Activated T-cell treated with anti-CD3 and anti-CD28 coated beads, Interleukin-2, amount 50 U/mL, for 48 hours (primary cell): ENCODE measurements at regions not wholly inside any gene's neighbourhood (a gene's known extent, or its start where the extent isn't known, plus 50 kb on each side); places are given as distances from the start of the nearest gene placed in this dataset.

Experiments used
- DNase-seq, 2 experiments: peaks; one replicate each; pipeline ENCODE4 v3.0.0-alpha.2; 2020

DNA sequence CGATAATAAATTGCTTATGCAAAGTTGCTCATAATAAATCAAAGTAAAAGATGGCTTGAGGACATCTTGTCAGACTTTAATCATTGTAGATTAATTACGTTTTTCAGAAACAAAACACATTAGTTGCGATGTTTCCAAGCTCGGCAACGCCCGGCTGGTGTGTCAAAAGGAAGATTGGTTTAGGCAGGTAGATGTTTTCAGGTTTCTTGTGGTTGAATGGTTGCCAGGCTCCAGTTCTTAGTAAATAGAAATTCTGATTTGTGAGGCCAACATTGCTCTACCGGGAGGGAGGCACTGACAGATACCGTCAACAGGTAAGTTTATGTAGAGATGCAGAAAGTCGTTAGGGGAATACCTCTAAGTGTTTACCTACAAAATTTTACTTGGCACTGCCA, 280.3 kb downstream of the NPR3 start:
- DNase-seq, result no peak

GRCh38 chr5:32996336-32996735, 285.2 kb downstream of the NPR3 start:
- DNase-seq, result no peak

DNA sequence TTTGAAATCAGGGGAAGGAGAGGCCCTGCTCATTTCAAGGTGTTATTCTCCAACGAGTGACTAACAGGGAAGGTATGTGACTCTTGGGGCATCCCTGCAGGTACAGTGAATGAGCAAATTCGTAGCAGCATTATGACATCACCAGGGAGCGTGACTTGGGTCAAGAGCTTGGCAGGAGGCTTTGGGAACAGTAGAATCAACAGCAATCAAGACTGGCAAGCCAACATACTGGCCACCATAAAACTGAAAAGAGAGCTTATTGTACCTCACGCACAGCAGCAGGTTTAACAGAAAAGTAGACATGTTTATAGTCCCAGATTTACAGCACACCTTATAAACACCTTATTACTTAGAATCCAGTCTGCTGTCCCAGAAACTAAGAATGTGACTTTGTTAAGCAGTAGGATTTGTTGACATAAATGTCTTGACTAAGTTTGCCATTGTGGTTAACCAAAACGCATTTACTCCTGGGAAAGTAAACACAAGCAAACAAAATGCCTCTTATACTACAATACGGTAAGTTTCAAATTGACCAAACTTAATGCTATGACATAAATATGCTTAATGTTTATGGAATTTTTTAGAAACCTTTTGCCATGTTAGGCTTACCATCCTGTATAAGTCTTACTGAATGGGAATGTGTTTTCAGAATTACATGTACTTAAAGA, 297.8 kb downstream of the NPR3 start:
- no peak for DNase-seq

GRCh38 chr5:33010846-33011245, 299.7 kb downstream of the NPR3 start:
- DNase-seq, result no peak

GRCh38 chr5:33011801-33012200, 300.7 kb downstream of the NPR3 start:
- DNase-seq, result no peak

GRCh38 chr5:33023649-33024048, 312.5 kb downstream of the NPR3 start:
- DNase-seq, result no peak

DNA sequence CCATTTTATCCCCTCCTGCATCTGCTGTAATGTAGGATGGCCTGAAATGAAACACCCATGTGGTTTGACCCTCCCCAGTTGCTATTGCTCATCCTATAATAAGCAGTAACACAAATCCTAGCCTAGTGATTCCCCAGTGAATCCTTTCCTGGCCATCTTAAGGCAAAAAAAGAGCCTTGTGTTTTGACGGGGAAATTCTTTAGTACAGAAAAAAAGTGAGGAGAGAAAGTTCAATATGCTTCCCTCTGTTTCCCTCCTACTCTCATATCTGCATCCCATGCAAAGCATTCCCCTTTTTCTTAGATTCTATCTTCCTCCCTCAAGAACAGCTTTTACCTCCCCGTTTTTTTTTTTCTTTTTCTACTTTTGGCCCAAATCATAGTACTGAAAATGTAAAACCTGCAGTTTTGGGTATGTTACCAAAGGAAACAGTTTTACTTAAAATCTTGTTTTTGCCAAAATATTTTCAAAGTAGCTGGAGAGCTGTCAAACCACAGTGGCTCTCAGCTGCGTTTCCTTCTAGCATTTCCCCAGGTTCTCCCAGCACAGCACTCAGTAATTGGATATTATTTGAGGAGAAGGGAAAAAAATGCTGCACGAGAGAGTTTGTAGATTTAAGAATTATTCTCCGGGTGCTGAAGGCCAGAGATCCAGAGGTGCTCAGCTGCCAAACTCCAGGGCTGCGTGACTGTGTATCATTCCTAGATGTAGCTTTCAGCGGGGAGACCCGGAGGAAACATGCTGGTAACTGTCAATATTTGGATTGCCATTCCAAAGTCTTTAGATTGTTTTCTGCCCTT, 321.4 kb downstream of the NPR3 start:
- DNase-seq, result no peak

- no peak for DNase-seq
These were observed 322.4 kb downstream of the NPR3 start for GRCh38 chr5:33033516-33033915.

- no peak for DNase-seq
These were observed 323.7 kb downstream of the NPR3 start for GRCh38 chr5:33034777-33035176.

DNA sequence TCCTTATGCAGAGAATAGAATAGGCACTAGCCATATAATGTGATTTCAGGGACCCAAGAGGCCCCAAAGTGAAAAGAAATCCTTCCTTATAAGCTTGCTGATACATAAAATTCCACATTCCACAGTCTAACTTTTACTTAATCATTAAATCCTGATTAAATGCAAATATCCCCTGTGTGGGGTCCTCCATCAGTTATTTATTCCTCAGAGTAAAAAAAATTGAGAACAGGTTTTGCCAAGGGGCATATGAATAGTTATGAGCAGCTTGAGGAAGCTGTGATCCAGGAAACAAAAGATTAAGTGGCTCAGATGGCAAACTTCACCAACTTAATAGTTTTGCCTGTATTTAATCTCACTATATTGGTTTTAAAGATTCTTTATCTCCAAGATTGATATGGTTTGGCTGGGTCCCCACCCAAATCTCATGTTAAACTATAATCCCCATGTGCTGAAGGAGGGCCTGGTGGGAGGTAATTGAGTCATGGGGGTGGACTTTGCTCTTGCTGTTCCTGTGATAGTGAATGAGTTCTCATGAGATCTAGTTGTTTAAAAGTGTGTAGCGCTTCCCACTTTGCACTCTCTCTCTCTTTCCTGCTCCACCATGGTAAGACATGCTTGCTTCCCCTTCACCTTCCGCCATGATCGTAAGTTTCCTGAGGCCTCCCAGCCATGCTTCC, 324.9 kb downstream of the NPR3 start:
- DNase-seq, result no peak

DNA sequence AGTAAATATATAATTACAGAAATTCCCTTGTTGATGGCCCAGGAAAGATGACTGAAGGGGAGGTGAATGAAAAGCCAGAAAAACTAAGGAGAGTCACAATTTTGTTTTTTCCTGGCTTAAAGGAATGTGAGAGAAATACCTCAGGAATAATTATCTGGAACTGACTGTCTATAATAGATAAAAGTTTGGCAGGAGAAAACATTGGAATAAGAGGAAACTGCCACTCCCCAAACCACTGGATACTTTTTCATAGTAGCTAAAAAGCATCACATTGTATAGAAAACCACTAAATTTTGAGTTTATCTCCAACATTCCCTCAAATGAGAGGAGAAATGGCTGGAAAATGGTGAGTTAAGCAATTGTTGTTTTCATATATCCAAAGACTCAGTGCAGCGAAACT, 326.0 kb downstream of the NPR3 start:
- DNase-seq, result no peak

DNA sequence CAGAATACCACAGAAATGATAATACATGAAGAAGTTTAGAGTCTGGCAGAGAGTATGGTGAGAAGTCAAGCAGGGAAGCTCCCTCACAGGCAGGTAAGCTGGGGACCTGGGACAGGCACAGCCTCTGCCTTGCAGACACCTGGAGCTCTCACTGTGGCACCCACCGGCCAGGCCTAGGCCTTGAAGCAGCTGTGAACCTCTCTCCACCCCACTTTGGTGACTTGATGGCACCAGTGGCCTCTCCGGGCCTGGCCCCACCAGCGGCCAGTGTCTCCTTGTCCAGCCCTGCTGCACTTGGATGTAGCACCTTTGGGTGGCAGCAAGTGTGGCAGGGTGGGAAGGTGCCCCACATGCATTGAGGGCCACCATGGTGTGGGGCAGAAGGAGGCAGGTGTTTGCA, 330.5 kb downstream of the NPR3 start:
- DNase-seq, result no peak

- DNase-seq, result no peak
These were observed 332.3 kb downstream of the NPR3 start for GRCh38 chr5:33043343-33043997.

GRCh38 chr5:33046091-33046490, 335.0 kb downstream of the NPR3 start:
- no peak for DNase-seq

DNA sequence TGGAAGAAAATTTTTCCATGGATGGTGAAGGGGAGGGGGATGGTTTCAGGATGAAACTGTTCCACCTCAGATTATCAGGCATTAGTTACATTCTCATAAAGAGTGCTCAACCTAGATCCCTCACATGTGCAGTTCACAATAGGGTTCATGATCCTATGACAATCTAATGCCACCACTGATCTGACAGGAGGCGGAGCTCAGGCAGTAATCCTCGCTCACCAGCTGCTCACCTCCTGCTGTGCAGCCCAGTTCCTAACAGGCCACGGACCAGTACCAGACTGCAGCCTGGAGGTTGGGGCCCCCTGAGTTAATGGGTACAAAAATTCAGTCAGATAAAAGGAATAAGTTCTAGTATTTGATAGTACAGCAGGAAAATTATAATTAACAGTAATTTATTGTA, 337.2 kb downstream of the NPR3 start:
- no peak for DNase-seq

DNA sequence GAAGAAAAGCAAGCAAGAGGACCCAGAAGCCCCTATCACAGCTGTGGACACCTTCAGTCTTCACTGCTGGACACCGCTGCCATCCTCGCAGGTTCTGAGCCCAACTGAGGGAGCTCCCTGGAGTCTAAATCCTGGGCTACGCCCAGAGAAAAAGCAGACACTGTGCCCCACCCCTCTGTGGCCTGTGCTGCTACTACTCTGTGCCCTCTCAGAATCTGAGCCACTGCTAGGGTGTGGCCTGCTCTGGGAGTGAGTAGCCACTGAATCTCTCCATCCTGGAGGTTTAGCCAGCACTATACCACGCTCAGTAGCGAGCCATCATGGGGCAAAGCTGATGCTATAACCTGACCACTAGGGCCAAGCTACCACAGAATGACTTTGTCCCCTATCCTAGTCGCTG, 338.2 kb downstream of the NPR3 start:
- DNase-seq, result no peak

GRCh38 chr5:33049842-33050241, 338.7 kb downstream of the NPR3 start:
- no peak for DNase-seq

DNA sequence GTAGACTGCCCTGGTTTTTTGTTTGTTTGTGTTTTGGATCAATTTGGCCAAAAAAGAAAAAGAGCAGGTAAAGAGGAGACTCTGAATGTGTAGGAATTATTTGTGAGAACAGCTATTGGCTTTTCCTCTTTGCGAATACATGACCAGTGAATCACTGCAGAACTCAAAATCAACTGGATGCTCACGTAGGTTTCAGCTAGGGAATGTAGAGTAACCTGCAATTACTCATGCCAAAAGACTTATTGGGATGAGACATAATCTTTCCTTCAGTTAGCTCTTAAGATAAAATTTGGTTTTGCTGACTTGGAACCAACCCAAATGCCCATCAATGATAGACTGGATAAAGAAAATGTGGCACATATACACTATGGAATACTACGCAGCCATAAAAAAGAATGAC, 348.0 kb downstream of the NPR3 start:
- DNase-seq, result no peak

- DNase-seq, result no peak
These were observed 354.0 kb downstream of the NPR3 start for GRCh38 chr5:33065131-33065530.

GRCh38 chr5:33067291-33067690, 356.2 kb downstream of the NPR3 start:
- DNase-seq, result no peak

DNA sequence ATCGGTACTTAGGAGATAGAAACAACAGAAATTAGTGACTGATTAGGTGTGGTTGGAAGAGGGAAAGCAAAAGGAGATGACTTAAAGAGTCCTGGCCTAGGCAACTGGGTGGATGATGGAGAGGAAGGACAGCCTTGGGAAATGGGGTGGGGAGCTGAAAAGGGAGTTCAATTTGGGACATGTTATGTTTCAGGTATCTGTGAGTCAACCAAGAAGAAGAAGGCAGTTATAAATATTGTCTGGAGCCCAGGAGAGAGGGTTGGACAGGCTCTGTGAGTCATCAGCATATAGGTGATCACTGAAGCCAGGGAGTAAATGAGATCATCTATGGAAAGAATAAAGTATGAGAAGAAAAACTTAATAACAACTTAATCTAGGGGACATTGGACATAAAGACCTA, 357.7 kb downstream of the NPR3 start:
- no peak for DNase-seq

GRCh38 chr5:33072296-33072695, 361.2 kb downstream of the NPR3 start:
- DNase-seq, result no peak

DNA sequence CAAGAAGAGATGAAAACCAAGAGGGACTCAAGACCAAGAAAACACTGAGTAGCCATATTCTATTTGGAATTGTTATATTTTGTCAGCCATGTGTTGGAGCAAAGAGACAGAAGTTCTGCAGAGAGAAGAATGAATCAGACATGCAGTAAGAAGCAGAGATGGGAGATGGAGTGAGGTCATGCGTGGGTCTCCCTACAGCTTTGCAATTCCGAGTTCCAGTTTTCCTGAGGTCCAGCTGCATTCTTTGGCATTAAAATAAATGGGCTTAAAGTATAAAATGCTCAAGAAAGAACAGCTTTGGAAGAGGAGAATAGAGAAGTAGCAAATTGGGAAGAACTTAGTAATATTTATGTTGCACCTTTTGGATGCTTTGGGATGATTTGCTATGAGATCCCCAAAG, 361.6 kb downstream of the NPR3 start:
- no peak for DNase-seq

DNA sequence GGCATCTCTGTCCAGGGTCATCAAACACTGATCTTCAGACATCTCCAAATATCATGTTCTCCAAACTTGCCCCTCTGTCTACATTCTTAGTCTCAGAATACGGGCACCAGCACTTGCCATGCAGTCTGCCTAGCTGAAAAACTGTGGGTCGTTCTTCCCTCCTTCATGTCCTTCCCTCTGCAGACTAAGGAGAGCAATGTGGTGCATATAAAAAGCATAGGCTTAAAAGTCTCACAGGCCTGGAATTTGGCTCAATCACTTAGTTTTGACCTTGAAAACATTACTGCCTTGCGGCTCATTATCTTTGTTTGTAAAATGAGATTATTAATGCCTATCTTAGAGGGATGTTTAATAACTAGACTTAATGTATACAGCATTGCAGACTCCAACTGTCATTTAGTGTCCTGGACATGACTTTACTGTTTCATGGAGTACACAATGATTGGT, 362.8 kb downstream of the NPR3 start:
- no peak for DNase-seq
